ENCODE measurements at regions not wholly inside any gene's neighbourhood (a gene's known extent, or its start where the extent isn't known, plus 50 kb on each side); places are given as distances from the start of the nearest gene placed in this dataset.

GRCh38 chr13:104648291-104648690 lies 1582.1 kb upstream of the SLC10A2 start:
- Histone ChIP-seq H3K27me3 (ENCODE audit: insufficient read depth, low read length, poor library complexity) (no peaks in the 10 kb centered on the region), H3K79me2 (ENCODE audit: insufficient read depth, low read length) (no peaks in the 10 kb centered on the region)
- no peak for ATAC-seq (ENCODE audit: insufficient read depth, low read depth)

DNA sequence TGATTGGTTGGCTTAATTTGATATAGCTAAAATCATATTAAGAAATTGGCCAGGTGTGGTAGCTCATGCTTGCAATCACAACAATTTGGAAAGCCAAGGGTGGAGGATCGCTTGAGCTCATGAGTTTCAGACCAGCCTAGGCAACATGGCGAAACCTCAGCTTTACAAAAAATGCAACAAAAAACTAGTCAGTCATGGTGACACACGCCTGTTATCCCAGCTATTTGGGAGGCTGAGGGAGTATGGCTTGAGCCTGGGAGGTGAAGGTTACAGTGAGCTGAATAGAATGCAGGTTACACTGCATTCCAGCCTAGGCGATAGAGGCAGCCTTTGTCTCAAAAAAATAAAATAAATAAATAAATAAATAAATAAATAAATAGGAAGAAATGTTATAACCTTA lies 1579.6 kb upstream of the SLC10A2 start:
- no peaks in the 10 kb centered on the region for H3K9me3 ChIP-seq (ENCODE audit: insufficient read depth, low read length, severe bottlenecking)
- H3K27me3 ChIP-seq (ENCODE audit: insufficient read depth, low read length, poor library complexity): no peaks in the 10 kb centered on the region
- H3K4me1 ChIP-seq (ENCODE audit: insufficient read depth, low read length): no peaks in the 10 kb centered on the region
- no peak for DNase-seq
- no peak overlapping the region for H3K4me2 ChIP-seq (ENCODE audit: insufficient read depth, low read length)
- TF ChIP-seq EZH2 (IDR thresholded peaks at IDR 0.05; ENCODE audit: borderline replicate concordance, low read depth, low read length, severe bottlenecking) (no peak), CTCF (IDR thresholded peaks at IDR 0.05; ENCODE audit: borderline replicate concordance, extremely low read depth, low read length, poor library complexity, severe bottlenecking) (no peak)
- H4K20me1 ChIP-seq (ENCODE audit: insufficient read depth, low read length): no peaks in the 10 kb centered on the region
- no peak overlapping the region for H3K27ac ChIP-seq (ENCODE audit: low read length)
- no peaks in the 10 kb centered on the region for H3K36me3 ChIP-seq (ENCODE audit: insufficient read depth, low read length)
- H3K79me2 ChIP-seq (ENCODE audit: insufficient read depth, low read length): no peaks in the 10 kb centered on the region
- H2AFZ ChIP-seq (ENCODE audit: low read depth, low read length): no peak overlapping the region
- H3K4me3 ChIP-seq (ENCODE audit: low read depth in 1 of 2, low read length in 2 of 2): no peak overlapping the region
- H3K9ac ChIP-seq (ENCODE audit: low read depth, low read length): no peak overlapping the region
- ATAC-seq (ENCODE audit: insufficient read depth, low read depth): no peak

More at GRCh38 chr13:104648291-104648690, 1582.1 kb upstream of the SLC10A2 start:
- no peaks in the 10 kb centered on the region for H3K36me3 ChIP-seq (ENCODE audit: insufficient read depth, low read length)
- no peak overlapping the region for H3K4me2 ChIP-seq (ENCODE audit: insufficient read depth, low read length)
- no peaks in the 10 kb centered on the region for H3K4me1 ChIP-seq (ENCODE audit: insufficient read depth, low read length)
- H3K4me3 ChIP-seq (ENCODE audit: low read depth in 1 of 2, low read length in 2 of 2): no peak overlapping the region
- H3K27ac ChIP-seq (ENCODE audit: low read length): no peak overlapping the region
- DNase-seq: no peak
- no peaks in the 10 kb centered on the region for H3K9me3 ChIP-seq (ENCODE audit: insufficient read depth, low read length, severe bottlenecking)
- H4K20me1 ChIP-seq (ENCODE audit: insufficient read depth, low read length): no peaks in the 10 kb centered on the region
- no peak overlapping the region for H3K9ac ChIP-seq (ENCODE audit: low read depth, low read length)
- H2AFZ ChIP-seq (ENCODE audit: low read depth, low read length): no peak overlapping the region
- TF ChIP-seq EZH2 (IDR thresholded peaks at IDR 0.05; ENCODE audit: borderline replicate concordance, low read depth, low read length, severe bottlenecking) (no peak), CTCF (IDR thresholded peaks at IDR 0.05; ENCODE audit: borderline replicate concordance, extremely low read depth, low read length, poor library complexity, severe bottlenecking) (no peak)

DNA sequence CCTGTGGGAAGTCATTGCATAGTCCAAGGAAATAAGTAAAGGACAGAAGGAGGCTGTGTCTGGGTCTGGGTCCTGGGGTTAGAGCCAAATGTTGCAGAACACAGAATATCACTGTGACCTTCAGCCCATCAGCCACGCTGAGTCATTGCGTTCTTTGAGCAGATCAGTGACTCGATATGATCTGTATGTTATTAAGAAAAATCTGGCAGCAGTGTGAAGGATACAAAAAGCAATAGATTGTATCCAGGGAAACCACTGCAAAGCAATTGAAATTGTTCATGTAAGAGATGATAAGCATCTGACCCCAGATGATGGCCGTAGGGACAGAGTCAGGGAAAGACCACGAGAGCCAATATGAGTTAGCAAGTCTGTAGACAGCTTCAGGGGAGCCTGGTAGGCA lies 1575.1 kb upstream of the SLC10A2 start:
- no peaks in the 10 kb centered on the region for H3K27me3 ChIP-seq (ENCODE audit: insufficient read depth, low read length, poor library complexity)
- no peak overlapping the region for H3K27ac ChIP-seq (ENCODE audit: low read length)

More for the DNA sequence above, 1575.1 kb upstream of the SLC10A2 start:
- Histone ChIP-seq H3K4me3 (ENCODE audit: low read depth in 1 of 2, low read length in 2 of 2) (no peak overlapping the region), H4K20me1 (ENCODE audit: insufficient read depth, low read length) (no peaks in the 10 kb centered on the region), H3K9ac (ENCODE audit: low read depth, low read length) (no peak overlapping the region), H3K4me2 (ENCODE audit: insufficient read depth, low read length) (no peak overlapping the region), H3K9me3 (ENCODE audit: insufficient read depth, low read length, severe bottlenecking) (no peaks in the 10 kb centered on the region), H3K4me1 (ENCODE audit: insufficient read depth, low read length) (no peaks in the 10 kb centered on the region), H2AFZ (ENCODE audit: low read depth, low read length) (no peak overlapping the region), H3K36me3 (ENCODE audit: insufficient read depth, low read length) (no peaks in the 10 kb centered on the region), H3K79me2 (ENCODE audit: insufficient read depth, low read length) (no peaks in the 10 kb centered on the region)
- ATAC-seq (ENCODE audit: insufficient read depth, low read depth): no peak
- no peak for DNase-seq
- TF ChIP-seq EZH2 (IDR thresholded peaks at IDR 0.05; ENCODE audit: borderline replicate concordance, low read depth, low read length, severe bottlenecking) (no peak), CTCF (IDR thresholded peaks at IDR 0.05; ENCODE audit: borderline replicate concordance, extremely low read depth, low read length, poor library complexity, severe bottlenecking) (no peak)
